HTR-8/SVneo (cell line): ENCODE measurements at regions not wholly inside any gene's neighbourhood (a gene's known extent, or its start where the extent isn't known, plus 50 kb on each side); places are given as distances from the start of the nearest gene placed in this dataset.
"Not testable (repeated sequence)": the region's sequence is repeated elsewhere in the genome, so short reads cannot be mapped to it uniquely, and the experiment has no call there.

Experiments
- DNase-seq: peaks from one replicate; pipeline ENCODE4 v3.0.0; 2011; ENCODE audit warnings: low spot score, mixed read lengths; ENCODE audit not compliant: insufficient read length
- FAIRE-seq: peaks from 2 replicates; lab custom pipeline; 2011; peaks lifted over from hg19 to GRCh38; lab: Jason Lieb, UNC

DNA sequence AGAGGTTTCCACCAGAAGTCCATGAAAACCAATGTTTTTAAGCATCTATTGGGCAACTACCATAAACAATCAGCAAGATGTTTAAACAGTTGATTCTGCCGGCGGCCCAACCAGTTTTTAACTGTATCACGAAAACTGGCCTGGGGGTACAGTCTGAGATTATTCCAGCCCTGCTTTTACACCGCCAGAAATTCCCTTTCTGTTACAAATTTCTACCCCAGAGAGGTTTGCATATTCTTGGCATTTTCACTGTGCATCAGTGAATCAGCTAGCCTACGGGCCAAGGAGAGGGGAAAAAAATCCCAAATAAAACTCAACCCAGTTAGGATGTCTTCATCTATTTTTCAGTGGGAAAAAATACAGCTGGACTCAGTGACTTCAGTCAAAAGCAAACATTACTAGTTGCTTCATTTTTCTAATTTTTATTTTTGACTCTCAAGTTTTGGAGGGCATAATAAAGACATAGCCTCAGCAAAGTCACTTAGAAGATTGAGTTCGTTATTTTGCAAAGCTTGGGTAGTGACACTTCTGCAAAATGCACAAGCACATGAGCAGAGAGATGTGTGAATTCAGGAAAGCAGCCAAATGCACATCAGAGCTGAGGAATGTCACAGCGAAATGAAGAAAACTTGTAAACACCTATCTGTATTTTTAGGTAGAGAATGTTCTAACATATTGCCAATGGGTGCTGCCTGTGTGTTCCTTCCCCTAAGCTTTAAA, 167.8 kb upstream of the GK2 start:
- DNase-seq (no peak), FAIRE-seq (no peak)

DNA sequence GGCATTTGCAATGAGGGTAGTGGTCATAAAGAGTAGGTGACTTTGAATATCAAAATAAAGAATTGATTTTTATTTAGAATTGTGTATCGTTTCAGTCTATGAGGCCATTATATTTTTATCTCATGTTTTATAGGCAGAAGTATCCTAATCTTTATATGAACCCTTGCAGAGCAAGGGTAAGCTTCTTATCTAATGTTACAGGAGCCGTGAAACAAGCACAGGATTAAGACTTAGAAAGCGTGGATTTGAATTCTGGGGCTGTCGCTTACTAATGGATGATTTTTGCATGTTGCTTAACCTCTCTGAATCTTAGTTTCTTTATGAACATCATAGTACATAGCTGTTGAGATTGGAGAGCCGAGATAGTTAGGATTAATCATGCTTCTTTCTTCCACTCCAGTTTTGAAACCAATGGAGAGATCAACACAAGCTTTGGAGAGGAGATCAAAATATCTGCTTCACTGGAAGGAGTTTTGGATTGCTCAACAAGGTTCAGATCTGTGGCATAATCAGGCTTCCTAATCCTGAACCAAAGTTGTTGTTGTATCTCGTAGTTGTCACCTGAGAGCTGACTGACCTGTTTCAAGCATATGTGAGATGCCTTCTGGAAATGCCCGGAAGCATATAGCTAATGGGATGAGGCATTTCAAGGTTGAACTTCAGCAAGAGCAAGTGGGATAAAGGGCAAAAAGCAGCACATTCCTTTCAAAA, 166.9 kb upstream of the GK2 start:
- FAIRE-seq: no peak

GRCh38 chr4:79563219-79563618, 155.2 kb upstream of the GK2 start:
- FAIRE-seq: no peak

More for the DNA sequence above, 166.9 kb upstream of the GK2 start:
- DNase-seq: no peak

DNA sequence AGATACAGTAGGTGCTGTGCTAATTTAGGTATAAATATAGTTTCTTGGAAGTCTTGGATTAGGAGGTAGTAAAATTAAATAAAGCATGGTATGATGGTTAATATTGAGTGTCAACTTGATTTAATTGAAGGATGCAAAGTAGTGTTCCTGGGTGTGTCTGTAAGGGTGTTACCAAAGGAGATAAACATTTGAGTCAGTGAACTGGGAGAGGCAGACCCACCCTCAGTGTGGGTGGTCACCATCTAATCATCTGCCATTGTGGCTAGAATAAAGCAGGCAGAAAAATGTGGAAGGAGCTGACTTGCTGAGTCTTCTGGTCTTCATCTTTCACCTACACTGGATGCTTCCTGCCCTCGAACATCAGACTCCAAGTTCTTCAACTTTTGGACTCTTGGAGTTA, 153.7 kb upstream of the GK2 start:
- no peak for DNase-seq

More at GRCh38 chr4:79563219-79563618, 155.2 kb upstream of the GK2 start:
- no peak for DNase-seq

DNA sequence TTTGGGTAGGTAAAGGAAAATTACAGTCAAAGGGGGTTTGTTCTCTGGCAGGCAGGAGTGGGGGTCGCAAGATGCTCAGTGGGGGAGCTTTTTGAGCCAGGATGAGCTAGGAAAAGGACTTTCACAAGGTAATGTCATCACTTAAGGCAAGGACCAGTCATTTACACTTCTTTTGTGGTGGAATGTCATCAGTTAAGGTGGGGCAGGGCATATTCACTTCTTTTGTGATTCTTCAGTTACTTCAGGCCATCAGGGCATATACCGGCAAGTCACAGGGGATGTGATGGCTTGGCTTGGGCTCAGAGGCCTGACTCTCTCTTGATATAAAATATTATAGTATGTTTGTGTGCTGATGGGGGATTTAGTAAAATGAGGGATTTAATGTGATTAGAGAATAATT, 151.4 kb upstream of the GK2 start:
- not testable (repeated sequence) for FAIRE-seq

More for the DNA sequence above, 153.7 kb upstream of the GK2 start:
- no peak for FAIRE-seq

GRCh38 chr4:79552311-79552710, 144.3 kb upstream of the GK2 start:
- DNase-seq (no peak), FAIRE-seq (no peak)

More for the DNA sequence above, 151.4 kb upstream of the GK2 start:
- not testable (repeated sequence) for DNase-seq

- no peak for DNase-seq
- no peak for FAIRE-seq
Observed at GRCh38 chr4:79551555-79551954, 143.5 kb upstream of the GK2 start.

- no peak for DNase-seq
- FAIRE-seq: no peak
Observed at GRCh38 chr4:79547851-79548250, 139.8 kb upstream of the GK2 start.

DNA sequence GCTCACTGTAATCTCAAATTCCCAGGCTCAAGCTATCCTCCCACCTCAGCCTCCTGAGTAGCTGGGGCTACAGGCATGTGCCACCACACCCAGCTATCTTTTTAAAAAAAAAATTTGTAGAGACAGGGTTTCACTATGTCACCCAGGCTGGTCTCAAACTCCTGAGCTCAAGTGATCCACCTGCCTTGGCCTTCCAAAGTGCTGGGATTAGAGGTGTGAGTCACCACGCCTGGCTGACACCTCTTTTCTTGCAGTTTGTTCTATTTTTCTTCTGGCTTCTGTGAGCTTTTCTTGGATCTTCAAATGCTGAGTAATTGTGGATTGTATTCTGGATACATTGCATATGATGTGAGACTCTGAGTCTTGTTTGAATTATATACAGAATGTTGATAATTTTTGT, 137.3 kb upstream of the GK2 start:
- FAIRE-seq, DNase-seq: not testable (repeated sequence)

DNA sequence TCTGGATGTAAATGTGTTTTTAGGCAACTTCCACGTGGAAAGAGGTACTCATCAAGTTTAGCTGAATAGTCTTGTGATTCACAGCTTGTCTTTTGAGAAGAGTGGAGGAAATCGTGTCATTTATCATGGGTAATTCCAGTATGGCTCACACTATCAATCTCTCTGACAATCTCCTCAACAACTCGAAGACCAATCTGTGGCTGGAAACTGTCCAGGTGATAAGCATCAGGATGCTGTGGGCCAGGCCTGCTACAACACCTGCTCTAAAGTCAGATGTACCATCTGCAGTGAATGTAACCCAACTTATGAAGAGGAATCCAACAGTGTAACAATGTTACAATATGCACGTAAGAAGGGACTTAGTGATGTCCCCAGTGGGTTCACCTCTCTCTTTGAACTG, 132.1 kb upstream of the GK2 start:
- FAIRE-seq: no peak

DNA sequence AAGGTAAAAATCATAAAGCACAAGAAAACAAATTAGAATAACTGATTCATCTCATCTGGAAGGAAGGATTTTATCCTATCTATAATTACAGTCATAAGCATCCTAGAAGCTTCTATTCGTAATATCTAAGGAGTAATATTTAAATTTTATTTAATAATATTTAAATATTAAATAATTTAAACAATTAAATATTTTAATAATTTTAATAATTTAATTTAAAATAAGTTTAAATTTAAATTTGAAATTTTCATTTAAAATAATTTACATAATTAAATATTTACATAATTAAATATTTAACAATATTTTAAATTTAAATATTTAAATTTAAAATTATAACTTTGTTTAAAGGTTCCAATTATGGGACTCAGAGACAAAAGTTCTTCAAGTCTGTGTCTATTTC, 127.5 kb upstream of the GK2 start:
- DNase-seq (no peak), FAIRE-seq (no peak)

More for the DNA sequence above, 132.1 kb upstream of the GK2 start:
- no peak for DNase-seq

DNA sequence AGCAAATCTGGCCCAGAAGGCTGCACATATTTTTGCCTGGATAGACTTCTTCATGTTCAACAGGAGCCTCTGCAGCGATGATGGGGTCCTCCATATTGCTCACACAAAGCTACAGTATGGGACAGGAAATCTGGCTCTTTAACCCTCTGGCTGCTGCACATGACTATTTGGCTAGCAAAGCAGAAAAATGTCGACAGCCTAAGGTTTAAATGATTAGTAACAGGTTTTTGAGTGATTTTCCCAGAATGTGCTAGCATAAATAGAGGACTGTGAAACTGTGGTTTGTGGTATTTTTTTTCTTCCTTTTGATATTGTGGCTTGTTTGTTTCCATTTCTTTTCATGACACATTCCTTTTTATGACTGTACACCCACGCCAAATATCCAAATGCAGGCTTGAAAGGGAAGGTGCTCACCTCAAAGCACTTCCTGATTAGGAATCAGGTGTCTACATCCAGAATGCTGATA, 120.2 kb upstream of the GK2 start:
- FAIRE-seq (no peak), DNase-seq (no peak)

- no peak for FAIRE-seq
- no peak for DNase-seq
Observed at GRCh38 chr4:79526641-79527565, 118.9 kb upstream of the GK2 start.

DNA sequence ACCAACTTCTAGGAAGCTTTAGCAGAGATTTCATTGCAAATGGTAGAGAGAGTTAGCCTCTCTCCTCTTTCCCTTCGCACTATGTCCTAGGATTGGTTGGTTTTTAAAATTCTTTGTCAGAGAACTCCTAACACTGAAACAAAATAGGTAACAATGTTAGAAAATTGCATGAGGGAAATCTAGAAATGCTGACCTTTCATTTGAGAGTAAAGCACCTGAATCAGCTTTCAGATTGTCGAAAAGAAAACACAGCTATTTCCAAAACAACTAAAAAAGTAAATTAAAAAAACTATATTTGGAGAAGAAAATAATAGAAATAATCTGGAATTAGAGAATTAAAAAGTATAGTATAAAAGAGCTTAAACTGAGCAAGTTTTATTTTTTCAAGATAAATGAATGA, 108.1 kb upstream of the GK2 start:
- DNase-seq: no peak
- FAIRE-seq: no peak

DNA sequence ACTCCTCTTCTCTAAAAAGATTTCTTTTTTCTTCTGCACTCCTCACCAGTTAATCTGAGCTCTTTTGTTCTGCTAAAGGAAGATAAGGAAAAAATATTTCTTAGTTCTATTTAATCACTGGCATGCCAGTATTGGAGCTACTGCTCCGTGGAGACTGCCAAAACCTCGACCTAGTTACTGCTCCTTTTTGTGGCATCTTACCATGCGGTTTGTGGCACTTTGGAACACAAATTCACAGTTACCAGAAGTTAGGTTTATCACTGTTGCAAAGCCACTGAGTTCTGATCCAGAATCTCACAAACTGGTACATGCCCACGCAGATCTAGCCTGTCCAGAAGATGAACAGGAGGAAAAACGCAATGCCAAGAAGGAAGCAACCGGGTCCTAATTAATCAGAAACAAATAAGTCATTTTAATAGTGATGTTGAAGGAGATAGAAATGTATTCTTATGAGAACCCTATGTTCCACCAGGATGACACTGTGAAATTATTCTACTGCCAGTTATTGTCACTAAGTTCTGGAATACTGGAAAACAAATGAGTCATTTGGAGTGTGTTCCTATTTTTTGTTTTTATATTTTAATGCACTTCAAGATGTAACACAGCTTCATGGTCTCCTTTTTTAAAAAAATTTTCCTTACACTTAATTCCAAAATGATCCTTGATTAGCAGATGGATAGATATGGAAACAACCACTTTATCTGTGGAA, 106.7 kb upstream of the GK2 start:
- no peak for FAIRE-seq
- DNase-seq: no peak

DNA sequence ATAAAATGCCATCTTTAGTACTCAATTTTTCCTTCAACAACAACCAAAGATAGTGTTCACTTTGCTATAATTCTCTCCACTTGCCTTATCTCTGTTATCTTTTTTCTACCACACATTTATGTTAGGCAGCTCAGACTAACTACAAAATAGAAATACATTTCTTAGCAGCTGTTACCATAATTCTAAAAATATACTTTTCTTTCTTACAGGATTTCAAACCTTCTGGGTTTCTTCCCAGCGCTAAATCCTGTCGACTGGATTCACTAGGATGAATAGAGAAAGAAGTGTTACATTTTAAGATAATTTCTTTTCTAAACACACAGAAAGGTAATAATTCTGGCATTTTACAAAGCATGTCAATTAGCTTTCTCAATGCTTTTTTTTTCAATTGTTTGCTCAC, 105.5 kb upstream of the GK2 start:
- FAIRE-seq: no peak
- no peak for DNase-seq

DNA sequence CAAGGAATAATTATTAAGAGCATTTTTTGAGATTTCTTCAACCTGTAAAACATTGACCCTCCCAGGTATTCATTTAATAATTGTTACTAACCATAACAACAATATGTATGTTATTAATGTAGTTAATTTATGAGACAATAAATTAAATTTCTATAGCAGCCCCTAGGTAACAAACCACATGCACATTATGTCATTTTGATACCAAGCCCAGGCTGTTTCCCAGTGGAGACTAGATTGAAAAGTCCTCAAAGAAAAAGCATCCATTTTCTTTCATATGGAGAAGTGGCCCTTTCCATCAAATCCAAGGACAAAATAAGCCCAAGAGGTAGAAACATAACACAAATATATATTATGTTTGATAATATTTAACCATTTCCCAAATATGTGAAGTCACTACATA, 104.3 kb upstream of the GK2 start:
- FAIRE-seq (no peak), DNase-seq (no peak)

- no peak for FAIRE-seq
Observed at GRCh38 chr4:79502081-79502480, 94.1 kb upstream of the GK2 start.

GRCh38 chr4:79498282-79498681, 90.3 kb upstream of the GK2 start:
- no peak for DNase-seq
- FAIRE-seq: no peak

More at GRCh38 chr4:79502081-79502480, 94.1 kb upstream of the GK2 start:
- DNase-seq: no peak

DNA sequence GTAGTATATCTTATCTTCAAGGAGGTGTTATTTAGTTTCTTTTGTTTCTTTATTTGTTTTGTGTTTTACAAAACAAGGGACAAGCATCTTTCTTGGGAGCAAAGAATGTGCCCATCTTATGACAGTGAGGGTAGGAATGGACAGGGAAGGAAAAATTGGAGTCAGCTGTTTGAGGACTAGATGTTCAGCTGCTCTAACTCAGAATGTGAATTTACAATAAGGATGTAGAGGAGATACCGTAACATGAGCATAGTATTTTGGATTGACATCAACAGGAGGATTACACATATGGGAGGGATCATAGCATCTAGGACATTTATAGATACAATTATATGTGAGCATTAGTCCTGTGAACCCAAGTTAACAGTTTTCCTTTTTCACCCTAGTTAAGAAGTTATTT, 89.0 kb upstream of the GK2 start:
- DNase-seq (no peak), FAIRE-seq (no peak)
